ENCODE measurements at regions not wholly inside any gene's neighbourhood (a gene's known extent, or its start where the extent isn't known, plus 50 kb on each side); places are given as distances from the start of the nearest gene placed in this dataset.

GRCh38 chr16:55115506-55115905, 184.8 kb downstream of the IRX5 start:
- no peak for DNase-seq

- DNase-seq: no peak
Measured at GRCh38 chr16:55116165-55116920, 185.7 kb downstream of the IRX5 start.

- DNase-seq: no peak
Measured at GRCh38 chr16:55118701-55119260, 188.1 kb downstream of the IRX5 start.

GRCh38 chr16:55120408-55120807, 189.7 kb downstream of the IRX5 start:
- DNase-seq: no peak

GRCh38 chr16:55120826-55121225, 190.2 kb downstream of the IRX5 start:
- no peak for DNase-seq

- DNase-seq: no peak
Measured at GRCh38 chr16:55123652-55124051, 193.0 kb downstream of the IRX5 start.

GRCh38 chr16:55125818-55126385, 195.2 kb downstream of the IRX5 start:
- no peak for DNase-seq

- no peak for DNase-seq
Measured at GRCh38 chr16:55126456-55126855, 195.8 kb downstream of the IRX5 start.

GRCh38 chr16:55130456-55130855, 193.5 kb upstream of the IRX6 start:
- DNase-seq: no peak

GRCh38 chr16:55130911-55131310, 193.1 kb upstream of the IRX6 start:
- no peak for DNase-seq

GRCh38 chr16:55133654-55134053, 190.3 kb upstream of the IRX6 start:
- DNase-seq: no peak

- no peak for DNase-seq
Measured at GRCh38 chr16:55136356-55137150, 187.4 kb upstream of the IRX6 start.

GRCh38 chr16:55138298-55138697, 185.7 kb upstream of the IRX6 start:
- DNase-seq: no peak

GRCh38 chr16:55142405-55142804, 181.6 kb upstream of the IRX6 start:
- DNase-seq: no peak

GRCh38 chr16:55144651-55145050, 179.4 kb upstream of the IRX6 start:
- DNase-seq: no peak

GRCh38 chr16:55145771-55146603, 178.0 kb upstream of the IRX6 start:
- DNase-seq: no peak

GRCh38 chr16:55146966-55147365, 177.0 kb upstream of the IRX6 start:
- DNase-seq: no peak

GRCh38 chr16:55147396-55147795, 176.6 kb upstream of the IRX6 start:
- no peak for DNase-seq

- DNase-seq: no peak
Measured at GRCh38 chr16:55149622-55150021, 174.4 kb upstream of the IRX6 start.

GRCh38 chr16:55151561-55152305, 172.3 kb upstream of the IRX6 start:
- DNase-seq: no peak

Data from hypothalamus (tissue), 51 donors.